ENCODE measurements at regions not wholly inside any gene's neighbourhood (a gene's known extent, or its start where the extent isn't known, plus 50 kb on each side); places are given as distances from the start of the nearest gene placed in this dataset.

DNA sequence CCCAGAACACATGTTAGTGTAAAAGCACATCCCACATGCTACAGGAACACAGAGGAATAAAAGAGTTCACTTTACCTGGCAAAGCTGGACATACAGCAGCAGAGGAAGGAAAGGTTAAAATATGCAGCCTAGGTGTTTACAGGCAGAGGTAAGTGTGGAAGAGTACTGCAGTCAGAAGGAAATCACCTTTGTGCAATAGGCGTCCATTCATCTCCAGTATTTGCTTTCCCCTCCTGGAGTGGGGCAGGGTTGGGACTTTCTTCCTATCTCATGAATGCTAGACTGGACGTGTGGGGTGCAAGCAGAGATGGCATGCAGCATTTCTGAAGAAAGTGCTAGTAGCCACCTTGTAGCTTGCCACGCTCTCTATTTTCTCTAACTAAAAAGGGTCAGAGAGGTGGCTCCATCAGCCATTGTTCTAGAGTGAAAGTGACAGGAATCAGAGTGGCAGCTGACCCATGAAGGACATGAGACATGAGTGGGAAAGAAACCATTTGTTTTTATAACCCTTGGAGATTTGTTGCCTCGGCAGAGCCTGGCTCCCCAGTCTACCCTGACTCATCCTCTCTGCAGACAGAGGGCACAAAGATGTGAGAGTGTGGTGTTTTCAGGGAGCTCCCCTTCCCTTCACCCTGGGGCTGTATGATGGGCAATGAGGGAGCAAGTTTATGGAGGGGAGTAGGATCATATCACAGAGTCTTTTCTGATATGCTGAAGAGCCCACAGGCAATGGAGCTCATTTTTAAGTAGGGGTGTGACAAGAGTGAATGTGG lies 101.2 kb upstream of the SEC61G start:
- no peak for TF ChIP-seq CTCF (IDR thresholded peaks at IDR 0.05)
- H3K4me1 ChIP-seq (ENCODE audit: low read depth): no peaks in the 10 kb centered on the region
- H3K9me3 ChIP-seq: no peaks in the 10 kb centered on the region
- no peaks in the 10 kb centered on the region for H3K36me3 ChIP-seq (ENCODE audit: low read depth)
- intact Hi-C loops (cut with DNase I, micrococcal nuclease): no loop called here
- no peak for ATAC-seq
- no peak for DNase-seq
- H3K4me3 ChIP-seq: no peak overlapping the region

DNA sequence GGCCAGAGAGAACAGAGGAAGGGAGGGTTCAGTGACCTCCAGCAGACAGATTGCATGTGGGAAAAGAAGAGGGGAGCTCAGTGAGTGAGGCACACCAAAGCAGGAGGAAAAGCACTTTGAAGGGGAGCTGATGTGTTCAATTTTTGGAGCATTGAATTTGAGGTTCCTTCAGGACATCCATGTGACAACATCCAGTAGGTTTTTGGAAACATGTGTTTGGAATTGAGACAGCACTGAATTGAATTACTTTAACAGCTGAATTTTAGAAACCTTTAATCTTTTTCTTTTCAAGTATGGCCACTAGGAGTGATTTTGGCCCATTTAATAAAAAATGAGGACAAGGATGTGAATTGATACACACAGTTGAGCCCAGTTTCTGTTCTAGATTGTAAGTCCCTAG lies 101.8 kb upstream of the SEC61G start:
- intact Hi-C loops (cut with DNase I, micrococcal nuclease): no loop called here
- H3K4me1 ChIP-seq (ENCODE audit: low read depth): no peaks in the 10 kb centered on the region

DNA sequence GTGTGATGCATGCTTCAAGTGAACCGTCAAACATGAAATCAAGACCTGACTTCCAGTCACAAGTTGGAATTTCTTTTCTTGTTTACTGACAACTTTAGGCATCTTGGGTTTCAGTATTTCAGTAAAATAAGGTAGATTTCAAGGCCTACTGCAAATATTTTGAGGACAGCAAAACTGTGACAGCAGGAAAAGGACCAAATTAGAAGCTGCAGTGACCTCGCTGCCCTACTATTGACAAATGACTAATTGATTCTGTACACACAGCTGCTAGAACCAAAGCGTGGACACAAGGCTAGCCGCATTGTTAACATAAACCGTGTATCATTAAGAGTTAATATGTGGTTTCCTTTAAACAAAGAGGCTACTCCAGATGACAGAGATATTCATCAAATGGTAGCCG lies 105.7 kb upstream of the SEC61G start:
- intact Hi-C loops (cut with DNase I, micrococcal nuclease): no loop called here
- no peak overlapping the region for H3K4me3 ChIP-seq
- H3K36me3 ChIP-seq (ENCODE audit: low read depth): no peaks in the 10 kb centered on the region
- H3K9me3 ChIP-seq: no peaks in the 10 kb centered on the region
- no peaks in the 10 kb centered on the region for H3K4me1 ChIP-seq (ENCODE audit: low read depth)
- ATAC-seq (no peak), DNase-seq (no peak)
- TF ChIP-seq CTCF (IDR thresholded peaks at IDR 0.05): no peak

More for the DNA sequence above, 101.8 kb upstream of the SEC61G start:
- no peak for DNase-seq
- TF ChIP-seq CTCF (IDR thresholded peaks at IDR 0.05): no peak
- no peak overlapping the region for H3K4me3 ChIP-seq
- ATAC-seq: no peak
- no peaks in the 10 kb centered on the region for H3K36me3 ChIP-seq (ENCODE audit: low read depth)
- no peaks in the 10 kb centered on the region for H3K9me3 ChIP-seq

DNA sequence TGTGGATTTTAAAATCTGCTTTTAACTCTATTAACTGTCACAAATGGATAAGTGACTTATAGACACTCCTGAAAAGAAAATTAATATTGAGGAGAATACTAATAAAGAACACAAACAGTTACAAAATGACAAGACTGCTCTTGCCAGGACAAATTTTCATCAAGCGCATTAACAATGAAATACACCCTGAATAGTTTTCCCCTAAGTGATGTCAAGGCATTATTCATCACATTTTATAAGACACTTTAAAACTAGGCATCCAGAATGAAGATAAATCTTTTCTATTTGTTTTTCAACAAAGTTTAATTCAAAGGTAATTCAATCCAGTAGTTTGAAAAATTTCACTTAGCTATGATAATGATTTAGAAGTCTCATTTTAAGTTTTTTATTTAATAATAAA lies 110.5 kb upstream of the SEC61G start:
- no peak for TF ChIP-seq CTCF (IDR thresholded peaks at IDR 0.05)
- H3K4me1 ChIP-seq (ENCODE audit: low read depth): no peaks in the 10 kb centered on the region
- H3K36me3 ChIP-seq (ENCODE audit: low read depth): no peaks in the 10 kb centered on the region
- no peak for ATAC-seq
- intact Hi-C loops (cut with DNase I, micrococcal nuclease): no loop called here
- no peak overlapping the region for H3K4me3 ChIP-seq
- no peak for DNase-seq
- no peaks in the 10 kb centered on the region for H3K9me3 ChIP-seq

DNA sequence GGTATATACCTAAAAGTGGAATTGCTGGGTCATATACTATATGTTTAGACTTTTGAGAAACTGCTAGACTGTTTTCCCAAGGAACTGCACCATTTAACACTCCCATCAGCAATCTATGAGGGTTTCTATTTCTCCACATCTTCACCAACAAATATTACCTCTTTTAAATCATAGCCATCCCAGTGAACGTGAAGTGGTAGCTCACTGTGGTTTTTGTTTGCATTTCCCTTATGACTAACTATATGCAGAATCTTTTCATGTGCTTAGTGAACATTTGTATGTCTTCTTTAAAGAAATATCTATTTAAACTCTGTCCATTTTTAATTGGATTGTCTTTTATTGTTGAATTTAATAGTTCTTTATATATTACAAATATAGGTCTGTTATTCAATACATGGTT lies 115.8 kb upstream of the SEC61G start:
- intact Hi-C loops (cut with DNase I, micrococcal nuclease): no loop called here
- DNase-seq (no peak), ATAC-seq (no peak)
- Histone ChIP-seq H3K4me1 (ENCODE audit: low read depth) (peaks cover 5% of the 10 kb centered on the region), H3K9me3 (no peaks in the 10 kb centered on the region), H3K36me3 (ENCODE audit: low read depth) (no peaks in the 10 kb centered on the region), H3K4me3 (no peak overlapping the region)
- no peak for TF ChIP-seq CTCF (IDR thresholded peaks at IDR 0.05)
